ENCODE measurements at regions not wholly inside any gene's neighbourhood (a gene's known extent, or its start where the extent isn't known, plus 50 kb on each side); places are given as distances from the start of the nearest gene placed in this dataset.

DNA sequence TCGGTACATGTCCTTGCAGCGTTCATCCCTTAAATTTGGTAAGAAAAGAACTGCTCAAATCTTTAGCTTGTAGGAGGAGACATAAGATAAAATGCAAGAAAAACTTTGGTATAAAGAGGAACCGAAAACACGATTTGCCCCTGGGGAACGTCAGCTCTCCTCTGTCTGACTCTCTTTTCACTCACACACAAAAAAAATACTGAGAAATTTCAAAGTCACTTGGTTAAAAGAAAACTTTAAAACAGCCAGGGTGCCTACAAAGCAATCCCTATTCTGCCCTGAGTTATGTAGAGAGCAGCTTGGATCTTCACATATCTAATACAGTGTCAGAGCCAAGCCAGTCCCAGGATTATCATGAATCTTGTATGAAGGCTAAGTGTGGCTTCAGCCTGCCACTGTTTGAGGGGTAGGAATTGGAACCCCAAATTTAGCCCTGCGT, 248.5 kb upstream of the CXXC4 start:
- TF ChIP-seq, protein P1, sequence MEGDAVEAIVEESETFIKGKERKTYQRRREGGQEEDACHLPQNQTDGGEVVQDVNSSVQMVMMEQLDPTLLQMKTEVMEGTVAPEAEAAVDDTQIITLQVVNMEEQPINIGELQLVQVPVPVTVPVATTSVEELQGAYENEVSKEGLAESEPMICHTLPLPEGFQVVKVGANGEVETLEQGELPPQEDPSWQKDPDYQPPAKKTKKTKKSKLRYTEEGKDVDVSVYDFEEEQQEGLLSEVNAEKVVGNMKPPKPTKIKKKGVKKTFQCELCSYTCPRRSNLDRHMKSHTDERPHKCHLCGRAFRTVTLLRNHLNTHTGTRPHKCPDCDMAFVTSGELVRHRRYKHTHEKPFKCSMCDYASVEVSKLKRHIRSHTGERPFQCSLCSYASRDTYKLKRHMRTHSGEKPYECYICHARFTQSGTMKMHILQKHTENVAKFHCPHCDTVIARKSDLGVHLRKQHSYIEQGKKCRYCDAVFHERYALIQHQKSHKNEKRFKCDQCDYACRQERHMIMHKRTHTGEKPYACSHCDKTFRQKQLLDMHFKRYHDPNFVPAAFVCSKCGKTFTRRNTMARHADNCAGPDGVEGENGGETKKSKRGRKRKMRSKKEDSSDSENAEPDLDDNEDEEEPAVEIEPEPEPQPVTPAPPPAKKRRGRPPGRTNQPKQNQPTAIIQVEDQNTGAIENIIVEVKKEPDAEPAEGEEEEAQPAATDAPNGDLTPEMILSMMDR (IDR thresholded peaks at IDR 0.05; ENCODE audit: low read depth, low read length), result no peak
- no peak for DNase-seq (ENCODE audit: extremely low read depth, low read depth)

- TF ChIP-seq, protein P1 (IDR thresholded peaks at IDR 0.05; ENCODE audit: low read depth, low read length), result no peak
- no peak for DNase-seq (ENCODE audit: extremely low read depth, low read depth)
Observed at GRCh38 chr4:104747635-104748034, 252.9 kb upstream of the CXXC4 start.

DNA sequence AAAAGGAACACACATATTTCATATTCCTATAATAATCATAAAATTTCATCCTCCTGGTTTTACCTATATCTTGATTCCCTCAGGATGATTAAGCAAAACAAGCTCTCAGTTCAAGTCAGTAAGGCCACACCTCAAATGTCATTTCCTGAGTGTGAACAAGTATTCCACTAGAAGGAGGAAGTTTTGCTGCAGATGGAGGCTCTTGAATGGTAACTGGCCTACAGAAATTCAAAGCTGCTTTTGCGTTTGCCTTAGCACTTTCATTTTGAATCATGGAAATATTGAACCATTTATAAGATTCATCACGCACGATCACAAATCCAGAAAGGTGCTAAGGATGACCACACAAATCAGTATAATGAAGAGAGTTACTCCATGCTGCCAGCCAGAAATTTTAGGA, 254.4 kb upstream of the CXXC4 start:
- DNase-seq (ENCODE audit: extremely low read depth, low read depth), result no peak
- TF ChIP-seq, protein P1 (IDR thresholded peaks at IDR 0.05; ENCODE audit: low read depth, low read length), result no peak

GRCh38 chr4:104750008-104750407, 255.3 kb upstream of the CXXC4 start:
- DNase-seq (ENCODE audit: extremely low read depth, low read depth), result no peak
- TF ChIP-seq, protein P1 (IDR thresholded peaks at IDR 0.05; ENCODE audit: low read depth, low read length), result no peak

DNA sequence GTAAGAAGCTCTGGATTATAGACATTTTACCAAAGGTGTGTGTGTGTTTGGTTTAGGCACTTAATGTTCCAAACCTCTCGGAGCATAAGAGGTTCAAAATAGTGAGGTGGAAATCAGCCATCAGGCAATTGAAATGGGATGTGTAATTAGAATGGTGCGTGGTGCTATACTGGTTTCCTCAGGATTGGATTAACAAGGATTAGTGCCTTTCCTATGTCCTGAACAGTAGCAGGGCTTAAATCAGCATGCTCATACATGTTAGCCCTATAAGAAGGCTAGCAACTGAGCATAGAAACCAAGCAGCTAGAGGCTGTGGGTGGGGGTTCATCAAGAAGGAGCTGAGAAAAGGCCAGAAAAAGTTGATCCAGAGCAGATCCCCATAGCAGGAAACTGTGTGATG, 256.8 kb upstream of the CXXC4 start:
- no peak for DNase-seq (ENCODE audit: extremely low read depth, low read depth)
- TF ChIP-seq, protein P1 (IDR thresholded peaks at IDR 0.05; ENCODE audit: low read depth, low read length), result no peak

DNA sequence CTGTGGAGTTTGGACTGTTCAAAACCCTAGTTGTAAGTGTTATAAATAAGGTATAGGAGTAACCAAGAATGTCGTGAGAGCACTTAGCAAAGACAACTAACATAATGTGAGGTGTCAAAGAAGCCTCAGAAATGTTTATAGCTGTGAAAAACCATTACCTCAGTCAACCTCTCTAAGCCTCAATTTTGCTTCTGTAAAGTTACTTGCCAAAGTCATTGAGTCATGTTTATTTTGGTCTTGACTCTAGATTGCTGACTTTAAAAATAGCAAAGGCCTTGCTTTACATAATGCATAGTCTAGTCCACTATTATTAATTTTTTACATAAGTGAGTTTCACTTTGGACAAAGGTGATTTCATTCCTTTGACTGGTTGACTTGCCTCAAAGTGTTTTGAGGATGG, 257.6 kb upstream of the CXXC4 start:
- TF ChIP-seq, protein P1 (IDR thresholded peaks at IDR 0.05; ENCODE audit: low read depth, low read length), result no peak
- no peak for DNase-seq (ENCODE audit: extremely low read depth, low read depth)

DNA sequence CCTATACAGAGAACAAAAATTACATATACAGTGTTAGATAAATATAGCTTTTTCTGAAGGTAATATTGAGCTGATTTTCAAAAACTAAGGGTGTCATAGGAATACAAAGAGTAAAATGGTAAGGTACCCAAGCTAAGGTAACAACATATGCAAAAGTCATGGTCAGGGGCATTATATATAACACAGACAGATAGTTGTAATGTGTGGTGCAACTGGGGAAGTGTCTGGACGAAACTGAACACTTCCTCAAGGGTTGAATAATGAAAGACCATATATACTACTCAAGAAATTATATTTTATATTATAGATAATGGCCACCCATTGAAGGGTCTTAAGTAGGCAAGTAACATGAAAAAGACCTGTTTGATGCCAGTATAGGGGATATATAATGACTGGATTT, 262.1 kb upstream of the CXXC4 start:
- TF ChIP-seq, protein P1 (IDR thresholded peaks at IDR 0.05; ENCODE audit: low read depth, low read length), result no peak
- DNase-seq (ENCODE audit: extremely low read depth, low read depth), result no peak

All from AG09319 (cell line).